ENCODE measurements at regions not wholly inside any gene's neighbourhood (a gene's known extent, or its start where the extent isn't known, plus 50 kb on each side); places are given as distances from the start of the nearest gene placed in this dataset.
"Not testable (repeated sequence)": the region's sequence is repeated elsewhere in the genome, so short reads cannot be mapped to it uniquely, and the experiment has no call there.

DNA sequence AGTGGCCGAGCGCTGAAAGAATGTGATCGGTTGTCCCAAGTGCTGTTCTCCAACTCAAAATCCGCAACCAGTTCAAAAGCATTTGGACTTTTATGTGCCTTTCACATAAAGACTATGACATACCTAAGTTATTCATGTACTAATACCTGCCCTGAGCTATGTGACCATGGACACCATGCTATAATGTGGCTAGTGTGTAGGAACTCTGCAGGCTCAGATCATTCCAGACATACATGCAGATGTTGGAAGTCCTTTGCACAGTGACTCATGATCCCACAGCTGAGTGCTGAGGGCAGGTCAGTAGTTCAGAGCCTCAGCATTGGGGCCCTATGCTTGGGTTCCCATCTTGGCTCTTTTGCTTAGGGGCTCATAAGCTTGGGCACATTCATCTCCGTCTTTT, 95.4 kb downstream of the IGLL1 start:
- H3K9me3 ChIP-seq (ENCODE audit: control insufficient read depth in 1 of 2, low read length in 2 of 2) = no peaks in the 10 kb centered on the region
- H3K27ac ChIP-seq (ENCODE audit: low read depth, low read length) = no peak overlapping the region
- H3K9ac ChIP-seq (ENCODE audit: low read depth in 1 of 2, low read length in 2 of 2) = no peak overlapping the region
- no peaks in the 10 kb centered on the region for H3K4me1 ChIP-seq (ENCODE audit: control insufficient read depth in 1 of 2, insufficient read depth in 2 of 2, low read length in 2 of 2)
- no peaks in the 10 kb centered on the region for H3K36me3 ChIP-seq (ENCODE audit: control insufficient read depth in 1 of 2, insufficient read depth in 2 of 2, low read length in 2 of 2)
- no peak overlapping the region for H3K4me3 ChIP-seq (ENCODE audit: low read depth in 1 of 2, low read length in 2 of 2)
- peaks cover 0 to 4% of the 10 kb centered on the region in 2 donors for H3K27me3 ChIP-seq (ENCODE audit: control insufficient read depth in 1 of 2, insufficient read depth in 2 of 2, low read length in 2 of 2)

DNA sequence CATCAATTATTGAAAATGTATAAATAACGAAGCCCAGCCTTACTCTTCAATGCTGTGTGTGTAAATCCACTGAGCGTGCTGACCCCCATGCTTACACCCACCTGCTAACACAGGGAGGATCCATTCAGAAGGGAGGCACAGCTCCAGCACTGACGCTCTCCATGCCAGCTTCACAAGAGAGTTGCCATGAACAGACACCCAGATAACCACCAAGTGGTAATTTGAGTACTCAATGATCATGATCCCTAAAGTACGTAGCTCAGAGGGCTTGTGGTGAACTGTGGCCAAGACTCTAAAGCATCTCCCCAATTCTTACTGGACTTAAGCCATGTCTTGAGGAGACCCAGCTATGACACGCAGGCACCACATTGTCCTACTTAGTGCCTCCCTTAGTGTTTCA, 98.7 kb downstream of the IGLL1 start:
- Histone ChIP-seq H3K4me3 (ENCODE audit: low read depth in 1 of 2, low read length in 2 of 2) (no peak overlapping the region), H3K27me3 (ENCODE audit: control insufficient read depth in 1 of 2, insufficient read depth in 2 of 2, low read length in 2 of 2) (peaks cover 0 to 4% of the 10 kb centered on the region in 2 donors), H3K36me3 (ENCODE audit: control insufficient read depth in 1 of 2, insufficient read depth in 2 of 2, low read length in 2 of 2) (no peaks in the 10 kb centered on the region), H3K9ac (ENCODE audit: low read depth in 1 of 2, low read length in 2 of 2) (no peak overlapping the region), H3K27ac (ENCODE audit: low read depth, low read length) (no peak overlapping the region), H3K4me1 (ENCODE audit: control insufficient read depth in 1 of 2, insufficient read depth in 2 of 2, low read length in 2 of 2) (no peaks in the 10 kb centered on the region), H3K9me3 (ENCODE audit: control insufficient read depth in 1 of 2, low read length in 2 of 2) (no peaks in the 10 kb centered on the region)

DNA sequence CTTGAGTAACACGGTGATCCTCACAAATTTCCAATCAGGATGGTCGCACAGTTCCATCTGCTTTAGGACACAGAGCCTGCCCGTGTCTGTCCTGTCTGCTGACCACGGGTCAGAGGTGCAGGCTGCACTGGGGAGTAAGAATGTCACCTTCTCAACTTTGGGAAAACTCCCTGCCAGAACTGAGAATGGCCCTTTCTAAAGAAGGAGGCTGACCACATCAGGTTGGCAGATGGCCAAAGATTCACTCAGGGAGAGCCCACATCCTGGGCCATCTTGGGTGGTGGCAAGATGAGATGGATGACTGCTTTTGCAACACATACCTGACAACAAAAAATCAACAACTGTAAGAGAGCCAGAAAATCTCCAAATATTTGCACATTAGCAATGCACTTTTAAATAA, 101.9 kb downstream of the IGLL1 start:
- Histone ChIP-seq H3K9me3 (ENCODE audit: control insufficient read depth in 1 of 2, low read length in 2 of 2) (no peaks in the 10 kb centered on the region), H3K27me3 (ENCODE audit: control insufficient read depth in 1 of 2, insufficient read depth in 2 of 2, low read length in 2 of 2) (peaks cover 0 to 4% of the 10 kb centered on the region in 2 donors), H3K36me3 (ENCODE audit: control insufficient read depth in 1 of 2, insufficient read depth in 2 of 2, low read length in 2 of 2) (no peaks in the 10 kb centered on the region), H3K4me3 (ENCODE audit: low read depth in 1 of 2, low read length in 2 of 2) (no peak overlapping the region), H3K9ac (ENCODE audit: low read depth in 1 of 2, low read length in 2 of 2) (no peak overlapping the region), H3K4me1 (ENCODE audit: control insufficient read depth in 1 of 2, insufficient read depth in 2 of 2, low read length in 2 of 2) (no peaks in the 10 kb centered on the region), H3K27ac (ENCODE audit: low read depth, low read length) (no peak overlapping the region)

DNA sequence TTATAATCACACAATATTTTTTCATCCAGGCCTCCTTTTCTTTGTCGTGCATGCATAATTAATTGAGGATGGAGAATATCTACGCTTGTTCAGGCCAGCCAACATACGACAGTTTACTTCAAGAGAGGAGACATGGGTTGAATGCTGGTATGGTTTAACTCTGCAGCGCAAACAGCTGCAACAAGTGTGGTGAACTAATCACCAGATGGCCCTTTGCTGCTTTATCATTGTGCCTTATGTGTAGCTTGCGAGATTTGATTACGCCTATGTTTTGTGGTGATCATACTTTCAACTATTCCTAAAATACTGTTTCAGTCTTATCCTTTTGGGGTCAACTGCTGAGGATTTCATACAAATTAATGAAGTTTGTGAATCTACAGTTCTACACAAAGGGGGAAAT, 105.6 kb downstream of the IGLL1 start:
- H3K4me1 ChIP-seq (ENCODE audit: control insufficient read depth in 1 of 2, insufficient read depth in 2 of 2, low read length in 2 of 2); H3K36me3 ChIP-seq (ENCODE audit: control insufficient read depth in 1 of 2, insufficient read depth in 2 of 2, low read length in 2 of 2); H3K4me3 ChIP-seq (ENCODE audit: low read depth in 1 of 2, low read length in 2 of 2); H3K27ac ChIP-seq (ENCODE audit: low read depth, low read length); H3K27me3 ChIP-seq (ENCODE audit: control insufficient read depth in 1 of 2, insufficient read depth in 2 of 2, low read length in 2 of 2); H3K9me3 ChIP-seq (ENCODE audit: control insufficient read depth in 1 of 2, low read length in 2 of 2); H3K9ac ChIP-seq (ENCODE audit: low read depth in 1 of 2, low read length in 2 of 2): not testable (repeated sequence)

DNA sequence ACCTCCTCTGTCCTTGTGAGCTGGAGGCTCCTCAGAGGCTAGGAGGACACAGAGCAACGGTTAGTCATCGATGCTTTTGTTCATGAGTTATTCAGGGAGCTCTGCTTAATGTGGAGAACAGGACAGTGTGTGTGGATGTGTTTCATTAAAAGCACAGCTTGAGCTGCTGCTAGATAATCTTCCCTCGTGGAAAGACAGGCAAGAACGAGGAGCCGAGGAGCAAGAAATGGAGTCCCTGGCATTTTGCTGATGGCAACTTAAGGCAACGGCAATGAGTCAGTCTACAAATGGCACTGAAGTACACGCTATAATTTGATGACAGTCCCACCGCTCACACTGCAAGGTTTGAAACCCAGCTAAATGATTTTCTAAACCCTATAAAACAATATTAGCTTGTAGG, 106.2 kb downstream of the IGLL1 start:
- Histone ChIP-seq H3K9ac (ENCODE audit: low read depth in 1 of 2, low read length in 2 of 2) (no peak overlapping the region), H3K27me3 (ENCODE audit: control insufficient read depth in 1 of 2, insufficient read depth in 2 of 2, low read length in 2 of 2) (no peaks in the 10 kb centered on the region), H3K4me3 (ENCODE audit: low read depth in 1 of 2, low read length in 2 of 2) (no peak overlapping the region), H3K36me3 (ENCODE audit: control insufficient read depth in 1 of 2, insufficient read depth in 2 of 2, low read length in 2 of 2) (no peaks in the 10 kb centered on the region), H3K4me1 (ENCODE audit: control insufficient read depth in 1 of 2, insufficient read depth in 2 of 2, low read length in 2 of 2) (no peaks in the 10 kb centered on the region), H3K9me3 (ENCODE audit: control insufficient read depth in 1 of 2, low read length in 2 of 2) (no peaks in the 10 kb centered on the region), H3K27ac (ENCODE audit: low read depth, low read length) (no peak overlapping the region)

DNA sequence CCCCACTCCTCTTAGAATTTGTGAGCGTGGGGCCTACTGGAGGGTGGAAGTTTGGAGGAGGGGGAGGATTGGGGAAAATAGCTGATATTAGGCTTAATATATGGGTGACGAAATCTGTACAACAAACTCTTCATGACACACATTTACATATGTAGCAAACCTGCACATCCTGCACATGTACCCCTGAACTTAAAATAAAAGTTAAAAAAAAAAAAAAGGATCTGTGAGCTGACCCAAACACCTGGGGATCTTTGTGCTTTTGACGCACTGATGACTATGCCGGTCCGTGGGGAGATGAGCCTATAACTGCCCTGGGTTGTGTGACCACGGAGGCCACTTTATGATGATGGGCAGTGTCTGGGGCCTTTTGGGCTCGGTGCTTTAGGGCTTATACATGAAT, 107.7 kb downstream of the IGLL1 start:
- not testable (repeated sequence) for H3K4me1 ChIP-seq (ENCODE audit: control insufficient read depth in 1 of 2, insufficient read depth in 2 of 2, low read length in 2 of 2); H3K36me3 ChIP-seq (ENCODE audit: control insufficient read depth in 1 of 2, insufficient read depth in 2 of 2, low read length in 2 of 2); H3K27me3 ChIP-seq (ENCODE audit: control insufficient read depth in 1 of 2, insufficient read depth in 2 of 2, low read length in 2 of 2)

DNA sequence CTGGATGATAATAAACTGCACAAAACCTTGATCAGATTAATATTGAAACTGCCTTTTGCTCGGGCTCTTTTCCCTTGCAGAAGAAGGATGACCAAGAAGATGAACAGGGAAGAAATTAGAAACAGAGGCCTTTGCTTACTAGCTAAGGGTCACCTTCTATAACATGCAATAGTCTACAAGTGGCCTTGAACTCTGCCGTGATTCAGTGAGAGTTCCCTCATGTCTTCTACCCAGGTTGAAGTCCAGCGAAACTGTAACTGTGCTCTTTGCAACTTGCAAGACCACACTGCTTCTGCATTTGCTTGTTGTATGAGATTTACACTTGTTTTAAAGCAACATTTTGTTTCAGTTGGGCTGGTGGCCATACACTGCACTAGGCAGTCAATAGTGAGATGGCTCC, 108.4 kb downstream of the IGLL1 start:
- no peak overlapping the region for H3K27ac ChIP-seq (ENCODE audit: low read depth, low read length)
- H3K9me3 ChIP-seq (ENCODE audit: control insufficient read depth in 1 of 2, low read length in 2 of 2) = no peaks in the 10 kb centered on the region
- H3K9ac ChIP-seq (ENCODE audit: low read depth in 1 of 2, low read length in 2 of 2) = no peak overlapping the region
- no peak overlapping the region for H3K4me3 ChIP-seq (ENCODE audit: low read depth in 1 of 2, low read length in 2 of 2)
- H3K27me3 ChIP-seq (ENCODE audit: control insufficient read depth in 1 of 2, insufficient read depth in 2 of 2, low read length in 2 of 2) = no peaks in the 10 kb centered on the region
- no peaks in the 10 kb centered on the region for H3K36me3 ChIP-seq (ENCODE audit: control insufficient read depth in 1 of 2, insufficient read depth in 2 of 2, low read length in 2 of 2)
- H3K4me1 ChIP-seq (ENCODE audit: control insufficient read depth in 1 of 2, insufficient read depth in 2 of 2, low read length in 2 of 2) = no peaks in the 10 kb centered on the region

More for the DNA sequence above, 107.7 kb downstream of the IGLL1 start:
- H3K9me3 ChIP-seq (ENCODE audit: control insufficient read depth in 1 of 2, low read length in 2 of 2); H3K4me3 ChIP-seq (ENCODE audit: low read depth in 1 of 2, low read length in 2 of 2); H3K27ac ChIP-seq (ENCODE audit: low read depth, low read length); H3K9ac ChIP-seq (ENCODE audit: low read depth in 1 of 2, low read length in 2 of 2): not testable (repeated sequence)

DNA sequence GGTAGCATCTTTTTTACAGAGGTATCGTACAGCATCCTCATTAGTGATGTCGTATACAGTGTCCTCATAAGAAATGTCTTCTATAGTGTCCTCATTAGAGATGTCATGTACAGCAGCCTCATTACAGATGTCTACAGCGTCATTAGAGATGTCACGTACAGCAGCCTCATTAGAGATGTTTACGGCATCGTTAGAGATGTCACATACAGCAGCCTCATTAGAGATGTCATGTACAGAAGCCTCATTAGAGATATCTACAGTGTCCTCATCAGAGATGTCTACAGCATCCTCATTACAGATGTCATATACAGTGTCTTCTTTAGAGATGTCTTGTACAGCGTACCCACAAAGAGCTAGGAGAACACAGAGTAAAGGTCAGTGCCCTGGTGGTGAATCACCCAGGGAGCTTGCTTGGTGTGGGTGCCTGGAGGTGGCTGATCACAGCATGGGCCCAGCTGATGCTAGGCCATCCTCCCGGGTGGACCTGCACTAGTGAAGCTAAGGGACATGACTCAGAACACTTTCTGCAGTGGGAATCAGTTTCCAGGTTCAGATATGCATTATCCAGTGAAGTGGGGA, 109.2 kb downstream of the IGLL1 start:
- Histone ChIP-seq H3K9ac (ENCODE audit: low read depth in 1 of 2, low read length in 2 of 2) (no peak overlapping the region), H3K4me1 (ENCODE audit: control insufficient read depth in 1 of 2, insufficient read depth in 2 of 2, low read length in 2 of 2) (no peaks in the 10 kb centered on the region)

DNA sequence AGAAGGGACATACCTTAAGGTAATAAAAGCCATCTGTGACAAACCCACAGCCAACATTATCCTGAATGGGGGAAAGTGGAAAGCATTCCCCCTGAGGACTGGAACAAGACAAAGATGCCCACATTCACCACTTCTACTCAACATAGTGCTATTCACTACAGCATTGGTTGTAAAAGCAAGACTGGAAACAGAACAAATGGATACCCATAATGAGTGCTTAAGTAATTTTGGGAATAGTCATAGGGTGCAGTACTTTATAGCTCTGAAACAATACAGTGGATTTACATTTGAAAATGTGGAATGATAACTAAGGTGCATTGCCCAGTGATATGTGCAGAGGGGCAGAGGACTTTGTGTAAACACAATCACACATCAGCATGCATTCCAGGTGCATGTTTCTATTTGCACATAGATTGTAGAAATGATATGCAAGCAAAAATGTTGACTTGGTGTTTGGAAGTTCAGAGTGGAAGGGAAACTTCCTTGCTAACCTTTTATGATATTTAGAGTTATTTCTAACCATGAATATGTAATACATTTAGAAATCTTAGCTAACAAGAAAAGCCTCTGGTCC, 112.3 kb downstream of the IGLL1 start:
- H3K27ac ChIP-seq (ENCODE audit: low read depth, low read length) = no peak overlapping the region
- no peak overlapping the region for H3K4me3 ChIP-seq (ENCODE audit: low read depth in 1 of 2, low read length in 2 of 2)
- no peaks in the 10 kb centered on the region for H3K4me1 ChIP-seq (ENCODE audit: control insufficient read depth in 1 of 2, insufficient read depth in 2 of 2, low read length in 2 of 2)
- H3K36me3 ChIP-seq (ENCODE audit: control insufficient read depth in 1 of 2, insufficient read depth in 2 of 2, low read length in 2 of 2) = no peaks in the 10 kb centered on the region
- no peak overlapping the region for H3K9ac ChIP-seq (ENCODE audit: low read depth in 1 of 2, low read length in 2 of 2)
- H3K9me3 ChIP-seq (ENCODE audit: control insufficient read depth in 1 of 2, low read length in 2 of 2) = no peaks in the 10 kb centered on the region
- H3K27me3 ChIP-seq (ENCODE audit: control insufficient read depth in 1 of 2, insufficient read depth in 2 of 2, low read length in 2 of 2) = no peaks in the 10 kb centered on the region

More for the DNA sequence above, 109.2 kb downstream of the IGLL1 start:
- Histone ChIP-seq H3K4me3 (ENCODE audit: low read depth in 1 of 2, low read length in 2 of 2) (no peak overlapping the region), H3K27me3 (ENCODE audit: control insufficient read depth in 1 of 2, insufficient read depth in 2 of 2, low read length in 2 of 2) (no peaks in the 10 kb centered on the region), H3K27ac (ENCODE audit: low read depth, low read length) (no peak overlapping the region), H3K36me3 (ENCODE audit: control insufficient read depth in 1 of 2, insufficient read depth in 2 of 2, low read length in 2 of 2) (no peaks in the 10 kb centered on the region), H3K9me3 (ENCODE audit: control insufficient read depth in 1 of 2, low read length in 2 of 2) (no peaks in the 10 kb centered on the region)

DNA sequence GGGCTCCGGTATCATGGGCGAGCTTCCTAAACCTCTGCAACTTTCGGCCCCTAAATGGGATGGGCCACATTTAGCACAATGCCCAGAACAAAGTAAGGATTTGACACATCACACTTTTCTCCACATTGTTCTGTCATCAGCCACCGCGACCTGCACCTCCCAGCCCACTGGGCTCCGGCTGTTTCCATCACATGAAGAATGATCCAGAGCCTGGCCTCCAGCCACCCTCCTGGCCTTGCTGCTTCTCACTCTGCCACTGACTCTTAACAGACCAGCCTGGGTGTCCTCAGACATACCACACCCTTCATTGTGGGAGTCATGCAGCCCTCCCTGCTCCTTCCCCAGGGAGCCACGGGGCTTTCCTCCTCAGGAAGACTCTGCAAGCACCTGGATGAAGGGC, 113.7 kb downstream of the IGLL1 start:
- no peaks in the 10 kb centered on the region for H3K36me3 ChIP-seq (ENCODE audit: control insufficient read depth in 1 of 2, insufficient read depth in 2 of 2, low read length in 2 of 2)
- no peak overlapping the region for H3K9ac ChIP-seq (ENCODE audit: low read depth in 1 of 2, low read length in 2 of 2)
- no peaks in the 10 kb centered on the region for H3K9me3 ChIP-seq (ENCODE audit: control insufficient read depth in 1 of 2, low read length in 2 of 2)
- H3K4me1 ChIP-seq (ENCODE audit: control insufficient read depth in 1 of 2, insufficient read depth in 2 of 2, low read length in 2 of 2) = no peaks in the 10 kb centered on the region
- no peak overlapping the region for H3K27ac ChIP-seq (ENCODE audit: low read depth, low read length)
- H3K4me3 ChIP-seq (ENCODE audit: low read depth in 1 of 2, low read length in 2 of 2) = no peak overlapping the region
- no peaks in the 10 kb centered on the region for H3K27me3 ChIP-seq (ENCODE audit: control insufficient read depth in 1 of 2, insufficient read depth in 2 of 2, low read length in 2 of 2)

DNA sequence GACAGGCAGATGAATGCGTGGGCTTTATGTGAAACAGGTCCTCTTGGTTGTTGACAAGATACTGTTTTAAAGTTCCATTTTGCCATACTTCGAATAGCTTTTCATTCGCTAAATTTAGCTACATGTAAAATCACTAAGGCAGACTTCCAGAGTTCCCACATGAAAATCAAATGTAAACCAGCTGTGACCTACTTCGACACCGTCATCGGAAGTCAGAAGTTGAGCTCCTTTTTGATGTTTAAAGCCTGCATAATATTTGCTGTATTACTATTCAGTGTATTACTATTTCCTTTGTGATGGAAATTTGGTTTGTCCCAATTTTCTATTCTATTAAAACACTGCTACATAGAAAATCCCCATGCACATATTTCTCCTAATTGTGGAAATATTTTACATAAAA, 115.3 kb downstream of the IGLL1 start:
- H3K9ac ChIP-seq (ENCODE audit: low read depth in 1 of 2, low read length in 2 of 2); H3K4me1 ChIP-seq (ENCODE audit: control insufficient read depth in 1 of 2, insufficient read depth in 2 of 2, low read length in 2 of 2); H3K27me3 ChIP-seq (ENCODE audit: control insufficient read depth in 1 of 2, insufficient read depth in 2 of 2, low read length in 2 of 2); H3K9me3 ChIP-seq (ENCODE audit: control insufficient read depth in 1 of 2, low read length in 2 of 2); H3K36me3 ChIP-seq (ENCODE audit: control insufficient read depth in 1 of 2, insufficient read depth in 2 of 2, low read length in 2 of 2); H3K27ac ChIP-seq (ENCODE audit: low read depth, low read length); H3K4me3 ChIP-seq (ENCODE audit: low read depth in 1 of 2, low read length in 2 of 2): not testable (repeated sequence)
